IMR-90 (cell line): ENCODE measurements at regions not wholly inside any gene's neighbourhood (a gene's known extent, or its start where the extent isn't known, plus 50 kb on each side); places are given as distances from the start of the nearest gene placed in this dataset.
A peak's percentile ranks its signal among the peaks of the same experiment; 100 is the strongest.

ENCODE experiments used
- ATAC-seq: fragments of 200-7000 bp; cut with Tn5 transposase; 2 replicates; pipeline ENCODE4 v1.9.1; 2020; ENCODE audit warnings: low read depth, mild to moderate bottlenecking, moderate library complexity
- BruUV-seq: library from RNA; stranded (reverse); fragments of 400-500 nt; replicated peaks from 2 replicates; lab custom pipeline; 2021; lab: Mats Ljungman, UMichigan
- CTCF ChIA-PET: fragments of 300-600 bp; formaldehyde crosslinking; extraction: SDS; loops from one replicate; lab custom pipeline; 2021; ENCODE audit warnings: antibody characterized with exemption; lab: Yijun Ruan, JAX
- POLR2A ChIA-PET: fragments of 300-600 bp; sonication (Branson Sonifier 250); formaldehyde crosslinking; loops from one replicate; lab custom pipeline; 2022; ENCODE audit warnings: antibody characterized with exemption; ENCODE audit not compliant: unreplicated experiment; lab: Charles Lee
- DNase-seq: peaks from one replicate; pipeline ENCODE4 v3.0.0; 2013
- H2AFZ ChIP-seq: replicated peaks from 2 replicates; pipeline ENCODE3; 2013; ENCODE audit warnings: low read length, mild to moderate bottlenecking; ENCODE audit not compliant: poor library complexity
- H2AK5ac ChIP-seq: 2 replicates; pipeline ENCODE4 v1.6.1; 2013; ENCODE audit warnings: low read depth, low read length, inconsistent platforms
- H2AK9ac ChIP-seq: replicated peaks from 2 replicates; pipeline ENCODE3; 2013; ENCODE audit warnings: mild to moderate bottlenecking, low read depth, low read length, moderate library complexity; ENCODE audit not compliant: poor library complexity
- H2BK120ac ChIP-seq: 2 replicates; pipeline ENCODE4 v1.6.1; 2013; ENCODE audit warnings: low read depth, low read length, inconsistent platforms
- H2BK15ac ChIP-seq: 3 replicates; pipeline ENCODE4 v1.6.1; 2013; ENCODE audit warnings: low read depth, low read length, inconsistent platforms
- H2BK20ac ChIP-seq: 2 replicates; pipeline ENCODE4 v1.6.1; 2013; ENCODE audit warnings: low read depth, mild to moderate bottlenecking, inconsistent platforms, low read length, moderate library complexity
- H2BK5ac ChIP-seq: 2 replicates; pipeline ENCODE4 v1.6.1; 2013; ENCODE audit warnings: mild to moderate bottlenecking, low read depth, low read length, inconsistent platforms; ENCODE audit not compliant: poor library complexity, severe bottlenecking
- H3K14ac ChIP-seq: replicated peaks from 2 replicates; pipeline ENCODE4 v1.6.1; 2013; ENCODE audit warnings: low read depth, low read length, inconsistent platforms
- H3K18ac ChIP-seq: 2 replicates; pipeline ENCODE4 v1.6.1; 2013; ENCODE audit warnings: low read depth, low read length, control low read depth
- H3K23ac ChIP-seq: 2 replicates; pipeline ENCODE4 v1.6.1; 2013; ENCODE audit warnings: low read depth, low read length, inconsistent platforms
- H3K27ac ChIP-seq: 2 replicates; pipeline ENCODE4 v1.5.1; 2013; ENCODE audit warnings: mild to moderate bottlenecking, control low read depth, low read length; ENCODE audit not compliant: insufficient read depth
- H3K27me3 ChIP-seq: 2 replicates; pipeline ENCODE4 v1.6.1; 2013; ENCODE audit warnings: low read length; ENCODE audit not compliant: control insufficient read depth, insufficient read depth
- H3K36me3 ChIP-seq: 2 replicates; pipeline ENCODE4 v1.6.1; 2013; ENCODE audit warnings: low read length, mixed read lengths; ENCODE audit not compliant: control insufficient read depth, insufficient read depth
- H3K4ac ChIP-seq: 2 replicates; pipeline ENCODE4 v1.6.1; 2013; ENCODE audit warnings: low read depth, low read length, inconsistent platforms
- H3K4me1 ChIP-seq: 2 replicates; pipeline ENCODE4 v1.6.1; 2013; ENCODE audit warnings: low read length, mixed read lengths; ENCODE audit not compliant: control insufficient read depth, insufficient read depth
- H3K4me2 ChIP-seq: 2 replicates; pipeline ENCODE4 v1.6.1; 2013; ENCODE audit warnings: low read depth, mild to moderate bottlenecking, control low read depth, low read length, moderate library complexity
- H3K4me3 ChIP-seq: 2 replicates; pipeline ENCODE4 v1.5.1; 2013; ENCODE audit warnings: low read depth, mild to moderate bottlenecking, control low read depth, low read length, moderate library complexity; ENCODE audit not compliant: insufficient read depth
- H3K56ac ChIP-seq: 2 replicates; pipeline ENCODE4 v1.6.1; 2013; ENCODE audit warnings: low read length, inconsistent platforms; ENCODE audit not compliant: insufficient read depth; ENCODE audit errors: extremely low read depth
- H3K79me1 ChIP-seq, 2 experiments: 2 replicates each; pipeline ENCODE4 v1.6.1; 2013; ENCODE audit warnings: low read length in 2 of 2, inconsistent platforms in 1 of 2, low read depth in 1 of 2
- H3K9ac ChIP-seq: 2 replicates; pipeline ENCODE4 v1.6.1; 2013; ENCODE audit warnings: low read depth, low read length, control low read depth
- H3K9me1 ChIP-seq: 2 replicates; pipeline ENCODE4 v1.6.1; 2013; ENCODE audit warnings: low read length, inconsistent platforms; ENCODE audit not compliant: insufficient read depth
- H3K9me3 ChIP-seq: 2 replicates; pipeline ENCODE4 v1.6.1; 2013; ENCODE audit warnings: low read length; ENCODE audit not compliant: control insufficient read depth, insufficient read depth
- H4K20me1 ChIP-seq: 2 replicates; pipeline ENCODE4 v1.6.1; 2013; ENCODE audit warnings: low read length, inconsistent platforms; ENCODE audit not compliant: insufficient read depth
- H4K5ac ChIP-seq: 2 replicates; pipeline ENCODE4 v1.6.1; 2013; ENCODE audit warnings: mild to moderate bottlenecking, low read depth, low read length, control low read depth
- H4K8ac ChIP-seq, 2 experiments: 2 replicates each; pipeline ENCODE4 v1.6.1; 2013; ENCODE audit warnings: low read depth in 2 of 2, low read length in 2 of 2, control low read depth in 1 of 2, inconsistent platforms in 1 of 2
- H4K91ac ChIP-seq: 2 replicates; pipeline ENCODE4 v1.6.1; 2013; ENCODE audit warnings: low read depth, low read length, inconsistent platforms; ENCODE audit not compliant: insufficient read depth
- RAD21 ChIP-seq: IDR thresholded peaks from 2 replicates; pipeline ENCODE4 v1.6.1; 2012; ENCODE audit warnings: low read length, improper control_type of control experiment
- WGBS, 2 experiments: methylation state at CpG; one replicate each; pipeline versions ENCODE4 v1.1.5 to v1.1.7; 2013; ENCODE audit warnings: missing lambda C conversion rate in 2 of 2; ENCODE audit not compliant: insufficient read length in 1 of 2; ENCODE audit errors: extremely low coverage in 2 of 2; 5-methylcytosine and 5-hydroxymethylcytosine counted together
- dilution Hi-C: fragments of 300-500 bp; cut with HindIII; formaldehyde crosslinking; loops from one replicate; pipeline ENCODE4 v1.14.3; 2018; ENCODE audit warnings: low sequenced_read_pairs; ENCODE audit not compliant: unreplicated experiment
- in situ Hi-C: fragments of 300-500 bp; cut with MboI; formaldehyde crosslinking; loops from 3 replicates; pipeline ENCODE4 v1.14.3; 2019; ENCODE audit warnings: low sequenced_read_pairs, inconsistent platforms, mixed read lengths
- intact Hi-C: fragments of 100-400 bp; cut with micrococcal nuclease; formaldehyde crosslinking; loops from 2 replicates; pipeline ENCODE4 v1.10.0; 2022

GRCh38 chr17:21548236-21548635 is 144.1 kb upstream of the KCNJ18 start:
- H2BK5ac ChIP-seq, result no peak overlapping the region
- no peak overlapping the region for H4K8ac ChIP-seq
- H3K79me1 ChIP-seq, result peaks cover 35 to 55% of the 10 kb centered on the region in 2 experiments
- in situ Hi-C loops, result no loop called here
- H3K9me1 ChIP-seq, result peaks cover 14% of the 10 kb centered on the region; the same call in 1 of the 2 replicates
- ChIA-PET CTCF (no interaction called here), POLR2A (no interaction called here)
- peaks cover 11% of the 10 kb centered on the region for H3K4me1 ChIP-seq
- peaks cover 38% of the 10 kb centered on the region for H4K20me1 ChIP-seq
- H2BK20ac ChIP-seq, result no peak overlapping the region
- no peak overlapping the region for H3K9ac ChIP-seq
- no peak overlapping the region for H4K5ac ChIP-seq
- no peak overlapping the region for H2AK5ac ChIP-seq
- H2AK9ac ChIP-seq, result no peak overlapping the region
- H3K27me3 ChIP-seq, result no peaks in the 10 kb centered on the region
- no peak overlapping the region for H3K56ac ChIP-seq
- DNase-seq, result no peak
- no peak overlapping the region for H4K91ac ChIP-seq
- H3K4me3 ChIP-seq, result no peak overlapping the region
- dilution Hi-C loops, result no loop called here
- peaks cover 23% of the 10 kb centered on the region for H3K36me3 ChIP-seq
- ATAC-seq, result no peak
- no peak overlapping the region for H2AFZ ChIP-seq
- H3K4ac ChIP-seq, result no peak overlapping the region
- intact Hi-C loops, result no loop called here
- H3K27ac ChIP-seq, result no peak overlapping the region
- no peak overlapping the region for H3K4me2 ChIP-seq
- no TSS peak for BruUV-seq
- no peak for TF ChIP-seq RAD21
- H2BK15ac ChIP-seq, result no peak overlapping the region
- 0 out of 2 replicates have a peak overlapping the region, but pooled peaks have one; percentile 12 for H3K14ac ChIP-seq
- H2BK120ac ChIP-seq, result no peak overlapping the region
- H3K23ac ChIP-seq, result 0 out of 2 replicates have a peak overlapping the region, but pooled peaks have one; percentile 43
- WGBS, 2 experiments, result no CpG with 5 or more reads among the region's 3 CpGs
- no peaks in the 10 kb centered on the region for H3K9me3 ChIP-seq
- H3K18ac ChIP-seq, result no peak overlapping the region
